Vagina (tissue), 2 donors: ENCODE measurements at regions not wholly inside any gene's neighbourhood (a gene's known extent, or its start where the extent isn't known, plus 50 kb on each side); places are given as distances from the start of the nearest gene placed in this dataset.
A peak's percentile ranks its signal among the peaks of the same experiment; 100 is the strongest.

Source experiments
- DNase-seq, 2 donors: peaks; one replicate each; pipeline ENCODE4 v3.0.0-alpha.2; 2017; ENCODE audit errors: extremely low spot score in 2 of 2
- H3K27ac ChIP-seq: fragments of 200-600 bp; sonication (generic); one replicate; pipeline ENCODE4 v1.5.1; 2019
- H3K27me3 ChIP-seq: fragments of 200-600 bp; sonication (generic); one replicate; pipeline ENCODE4 v1.5.1; 2019
- H3K36me3 ChIP-seq, 2 donors: fragments of 200-600 bp; sonication (generic); one replicate each; pipeline ENCODE4 v1.5.1; 2017 to 2019
- H3K4me1 ChIP-seq: fragments of 200-600 bp; sonication (generic); one replicate; pipeline ENCODE4 v1.5.1; 2019
- H3K4me3 ChIP-seq, 2 donors: fragments of 200-600 bp; sonication (generic); 1 replicate in 1 of 2; 2 replicates in 1 of 2; pipeline ENCODE4 v1.5.1; 2016 to 2019
- H3K9me3 ChIP-seq: fragments of 200-600 bp; sonication (generic); one replicate; pipeline ENCODE4 v1.5.1; 2019
- CTCF ChIP-seq, 3 experiments: fragments of 450-650 bp in 2 of 3; fragments of 200-600 bp in 1 of 3; sonication (generic) in 1 of 3; IDR thresholded peaks; one replicate each; pipeline ENCODE4 v1.5.1; 2017 to 2019; ENCODE audit warnings: antibody characterized with exemption in 3 of 3, mild to moderate bottlenecking in 2 of 3, moderate library complexity in 2 of 3
- POLR2A ChIP-seq, 2 donors: fragments of 450-650 bp; IDR thresholded peaks; one replicate each; pipeline ENCODE4 v1.6.1; 2017; ENCODE audit warnings: antibody characterized with exemption in 2 of 2, mild to moderate bottlenecking in 2 of 2, moderate library complexity in 2 of 2
- POLR2AphosphoS5 ChIP-seq, 2 donors: sonication (generic); formaldehyde crosslinking; IDR thresholded peaks; one replicate each; pipeline ENCODE4 v1.9.0; 2017; ENCODE audit warnings: antibody characterized with exemption in 2 of 2, mild to moderate bottlenecking in 2 of 2, low read depth in 1 of 2; ENCODE audit not compliant: insufficient read depth in 1 of 2
- intact Hi-C: fragments of 100-400 bp; cut with DNase I; formaldehyde crosslinking; loops from one replicate; pipeline ENCODE4 v1.15.1; 2023

GRCh38 chr2:176710657-176711186 is 441.5 kb downstream of the MTX2 start:
- intact Hi-C loops: no loop called here

GRCh38 chr2:176725873-176726645 is 456.8 kb downstream of the MTX2 start:
- intact Hi-C loops: no loop called here
- TF ChIP-seq POLR2AphosphoS5 (IDR thresholded peaks at IDR 0.05; ENCODE audit: insufficient read depth in 1 of 2, low read depth in 1 of 2) (no peak), POLR2A (IDR thresholded peaks at IDR 0.05) (no peak), CTCF (IDR thresholded peaks at IDR 0.05) (no peak)
- no peaks in the 10 kb centered on the region for H3K27me3 ChIP-seq
- H3K4me1 ChIP-seq: peaks cover 14% of the 10 kb centered on the region
- H3K27ac ChIP-seq: no peak overlapping the region
- no peak for DNase-seq
- no peaks in the 10 kb centered on the region for H3K9me3 ChIP-seq
- H3K4me3 ChIP-seq: no peak overlapping the region
- no peaks in the 10 kb centered on the region for H3K36me3 ChIP-seq

More at GRCh38 chr2:176710657-176711186, 441.5 kb downstream of the MTX2 start:
- no peak for DNase-seq
- H3K27me3 ChIP-seq: no peaks in the 10 kb centered on the region
- no peaks in the 10 kb centered on the region for H3K9me3 ChIP-seq
- H3K4me1 ChIP-seq: no peaks in the 10 kb centered on the region
- H3K36me3 ChIP-seq: no peaks in the 10 kb centered on the region
- H3K4me3 ChIP-seq: no peak overlapping the region
- H3K27ac ChIP-seq: no peak overlapping the region
- no peak for TF ChIP-seq POLR2AphosphoS5 (IDR thresholded peaks at IDR 0.05; ENCODE audit: insufficient read depth in 1 of 2, low read depth in 1 of 2)
- no peak for TF ChIP-seq POLR2A (IDR thresholded peaks at IDR 0.05)
- TF ChIP-seq CTCF (IDR thresholded peaks at IDR 0.05): no peak

DNA sequence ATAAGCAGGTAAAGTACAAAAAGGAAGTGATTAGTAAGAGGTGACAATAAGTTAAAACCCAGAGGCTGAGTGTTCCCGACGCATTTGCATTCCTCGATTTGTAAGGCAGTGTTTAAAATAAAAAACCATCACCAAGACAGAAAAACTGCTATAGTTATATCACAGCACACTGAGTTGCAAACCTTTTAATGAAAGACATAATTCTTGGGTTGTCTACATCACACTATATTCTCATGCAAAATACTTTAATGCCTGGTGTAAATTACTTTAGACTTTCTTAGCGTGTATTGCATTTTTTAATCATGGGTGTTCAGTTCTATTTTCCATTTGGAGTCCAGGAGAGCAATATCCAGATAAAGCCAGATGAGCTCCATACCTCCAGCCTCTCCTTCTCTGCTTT is 458.5 kb downstream of the MTX2 start:
- Histone ChIP-seq H3K27ac (no peak overlapping the region), H3K27me3 (no peaks in the 10 kb centered on the region), H3K36me3 (no peaks in the 10 kb centered on the region), H3K4me1 (peaks cover 14% of the 10 kb centered on the region), H3K9me3 (no peaks in the 10 kb centered on the region), H3K4me3 (no peak overlapping the region)
- no peak for DNase-seq
- intact Hi-C loops: no loop called here
- TF ChIP-seq POLR2AphosphoS5 (IDR thresholded peaks at IDR 0.05; ENCODE audit: insufficient read depth in 1 of 2, low read depth in 1 of 2): no peak
- TF ChIP-seq CTCF (IDR thresholded peaks at IDR 0.05): no peak
- TF ChIP-seq POLR2A (IDR thresholded peaks at IDR 0.05): no peak

GRCh38 chr2:176729706-176730569 is 460.7 kb downstream of the MTX2 start:
- no peak for DNase-seq
- Histone ChIP-seq H3K36me3 (no peaks in the 10 kb centered on the region), H3K27me3 (no peaks in the 10 kb centered on the region), H3K9me3 (no peaks in the 10 kb centered on the region), H3K27ac (no peak overlapping the region), H3K4me3 (no peak overlapping the region), H3K4me1 (peaks cover 14% of the 10 kb centered on the region)
- TF ChIP-seq POLR2AphosphoS5 (IDR thresholded peaks at IDR 0.05; ENCODE audit: insufficient read depth in 1 of 2, low read depth in 1 of 2): peak in 1 of 2 donors; percentile 40
- no peak for TF ChIP-seq CTCF (IDR thresholded peaks at IDR 0.05)
- intact Hi-C loops: no loop called here
